Activated CD4-positive, alpha-beta T cell treated with anti-CD3 and anti-CD28 coated beads, Interleukin-2, amount 10 ng/mL, durations not matched to agents 24 days and 14 days (primary cell): ENCODE measurements at regions not wholly inside any gene's neighbourhood (a gene's known extent, or its start where the extent isn't known, plus 50 kb on each side); places are given as distances from the start of the nearest gene placed in this dataset.

Experiments
- DNase-seq: peaks from one replicate; pipeline ENCODE4 v3.0.0; 2022
- H3K27ac Mint-ChIP-seq: one replicate; pipeline ENCODE4 v1.8.0; 2022; ENCODE audit warnings: mild to moderate bottlenecking, mixed read lengths
- H3K27me3 Mint-ChIP-seq: one replicate; pipeline ENCODE4 v1.8.0; 2022; ENCODE audit warnings: mixed read lengths
- H3K36me3 Mint-ChIP-seq: one replicate; pipeline ENCODE4 v1.8.0; 2022; ENCODE audit warnings: low read depth, mild to moderate bottlenecking, mixed read lengths
- H3K4me1 Mint-ChIP-seq: one replicate; pipeline ENCODE4 v1.8.0; 2021; ENCODE audit warnings: mixed read lengths
- H3K4me3 Mint-ChIP-seq: one replicate; pipeline ENCODE4 v1.8.0; 2022; ENCODE audit warnings: mild to moderate bottlenecking, moderate library complexity, mixed read lengths
- H3K9me3 Mint-ChIP-seq: one replicate; pipeline ENCODE4 v1.8.0; 2021; ENCODE audit warnings: mixed read lengths
- intact Hi-C: fragments of 100-400 bp; cut with micrococcal nuclease; formaldehyde crosslinking; loops from one replicate; pipeline ENCODE4 v1.15.1; 2023

DNA sequence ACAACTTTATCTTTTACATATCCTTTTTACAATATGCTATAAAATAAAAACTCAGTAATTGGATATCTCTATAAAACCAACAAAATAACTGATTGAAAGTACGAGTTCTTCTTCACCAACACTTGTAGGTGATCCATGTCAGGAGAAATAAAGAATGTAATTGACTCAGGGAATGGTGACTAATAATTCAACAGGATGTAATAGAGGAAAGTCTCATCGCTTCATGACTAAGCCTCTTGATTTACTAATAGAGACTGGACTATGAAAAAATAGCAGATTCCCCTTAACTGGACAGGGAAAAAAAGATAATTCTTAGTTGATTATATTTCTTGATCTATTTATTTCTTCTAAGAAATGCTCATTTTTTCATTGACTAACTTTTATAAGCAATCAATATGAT is 507.7 kb upstream of the PTGER4 start:
- Mint-ChIP-seq H3K27ac (no peak overlapping the region), H3K9me3 (peaks cover 16% of the 10 kb centered on the region), H3K27me3 (no peaks in the 10 kb centered on the region), H3K4me3 (no peak overlapping the region), H3K4me1 (no peaks in the 10 kb centered on the region), H3K36me3 (no peaks in the 10 kb centered on the region)
- DNase-seq = no peak
- intact Hi-C loops = loop anchor here (5.0 kb wide), 1 partner anchor 50 kb away; no protein-coding TSS in a partner anchor

GRCh38 chr5:40167283-40167682 is 512.4 kb upstream of the PTGER4 start:
- H3K4me1 Mint-ChIP-seq = peaks cover 5% of the 10 kb centered on the region
- H3K27ac Mint-ChIP-seq = no peak overlapping the region
- H3K27me3 Mint-ChIP-seq = no peaks in the 10 kb centered on the region
- peaks cover 4% of the 10 kb centered on the region for H3K9me3 Mint-ChIP-seq
- intact Hi-C loops = loop anchor here (5.0 kb wide), 2 partner anchors 570 to 710 kb away; no protein-coding TSS in a partner anchor
- no peaks in the 10 kb centered on the region for H3K36me3 Mint-ChIP-seq
- no peak overlapping the region for H3K4me3 Mint-ChIP-seq
- no peak for DNase-seq

DNA sequence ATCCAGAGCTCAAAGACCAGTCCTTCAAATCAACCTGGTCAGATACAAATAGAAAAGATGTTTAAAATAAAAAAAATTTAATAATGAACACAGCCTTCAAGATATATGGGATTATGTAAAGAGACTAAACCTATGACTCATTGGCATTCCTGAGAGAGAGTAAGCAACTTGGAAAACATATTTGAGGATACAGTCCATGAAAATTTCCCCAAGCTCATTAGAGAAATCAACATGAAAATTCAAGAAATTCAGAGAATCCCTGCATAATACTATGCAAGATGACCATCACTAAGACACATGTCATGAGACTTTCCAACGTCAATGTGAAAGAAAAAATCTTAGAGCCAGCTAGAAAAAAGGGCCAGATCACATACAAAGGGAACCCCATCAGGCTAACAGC is 512.9 kb upstream of the PTGER4 start:
- Mint-ChIP-seq H3K9me3 (peaks cover 4% of the 10 kb centered on the region), H3K36me3 (no peaks in the 10 kb centered on the region), H3K27me3 (no peaks in the 10 kb centered on the region), H3K4me3 (no peak overlapping the region), H3K27ac (no peak overlapping the region), H3K4me1 (peaks cover 5% of the 10 kb centered on the region)
- no peak for DNase-seq
- intact Hi-C loops = loop anchor here (1.0 to 5.0 kb wide), 3 partner anchors 521 to 710 kb away; no protein-coding TSS in a partner anchor

DNA sequence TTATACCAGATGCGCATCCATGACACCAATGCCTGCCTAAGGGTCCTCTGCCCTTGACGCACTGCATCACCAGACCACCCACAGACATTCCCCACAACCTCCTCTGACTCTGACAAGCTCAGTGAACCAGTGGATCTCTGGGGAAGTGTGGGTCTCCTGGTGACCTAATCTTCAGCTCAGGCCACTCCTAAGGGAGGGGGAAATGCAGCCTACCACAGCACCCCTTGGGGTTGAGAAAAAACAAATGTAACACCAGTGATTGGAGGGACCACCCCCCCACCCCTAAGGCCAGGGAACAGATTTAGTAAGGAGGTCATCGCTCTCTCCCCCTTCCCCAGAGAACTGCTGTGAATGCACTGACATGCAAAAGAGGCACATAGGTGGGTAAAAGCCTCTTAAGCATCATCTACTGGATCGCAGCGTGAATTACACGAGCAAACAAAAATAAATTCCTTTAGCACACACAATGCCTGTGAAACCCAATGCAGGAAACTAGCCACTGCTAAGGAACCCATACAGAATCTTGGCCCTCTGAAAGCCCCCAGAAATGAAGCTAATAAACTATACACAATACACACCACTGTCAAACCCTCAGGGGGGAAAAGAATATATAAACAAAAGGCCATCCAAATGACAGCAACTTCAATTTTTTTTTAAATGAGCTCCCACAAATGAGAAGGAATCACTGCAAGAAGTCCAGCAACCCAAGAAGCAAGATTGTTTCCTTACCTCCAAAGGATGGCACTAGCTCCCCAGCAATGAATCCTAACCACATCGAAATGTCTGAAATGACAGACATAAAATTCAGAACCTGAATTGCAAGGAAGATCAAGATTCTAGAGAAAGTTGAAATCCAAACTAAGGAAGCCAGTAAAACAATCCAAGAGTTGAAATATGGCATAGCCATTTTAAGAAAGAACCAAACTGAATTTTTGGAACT is 513.7 kb upstream of the PTGER4 start:
- H3K27me3 Mint-ChIP-seq = no peaks in the 10 kb centered on the region
- peak; percentile 63 for DNase-seq
- no peaks in the 10 kb centered on the region for H3K36me3 Mint-ChIP-seq
- H3K27ac Mint-ChIP-seq = no peak overlapping the region
- peaks cover 5% of the 10 kb centered on the region for H3K4me1 Mint-ChIP-seq
- intact Hi-C loops = loop anchor here (1.0 to 5.0 kb wide), 3 partner anchors 522 to 711 kb away; no protein-coding TSS in a partner anchor
- H3K4me3 Mint-ChIP-seq = no peak overlapping the region
- H3K9me3 Mint-ChIP-seq = peaks cover 4% of the 10 kb centered on the region

- H3K4me1 Mint-ChIP-seq = peaks cover 5% of the 10 kb centered on the region
- no peaks in the 10 kb centered on the region for H3K27me3 Mint-ChIP-seq
- H3K36me3 Mint-ChIP-seq = no peaks in the 10 kb centered on the region
- intact Hi-C loops = loop anchor here (5.0 kb wide), 2 partner anchors 572 to 712 kb away; no protein-coding TSS in a partner anchor
- H3K27ac Mint-ChIP-seq = no peak overlapping the region
- no peaks in the 10 kb centered on the region for H3K9me3 Mint-ChIP-seq
- no peak for DNase-seq
- no peak overlapping the region for H3K4me3 Mint-ChIP-seq
These were observed 514.5 kb upstream of the PTGER4 start for GRCh38 chr5:40165106-40165788.

GRCh38 chr5:40160435-40160834 is 519.3 kb upstream of the PTGER4 start:
- H3K27me3 Mint-ChIP-seq = no peaks in the 10 kb centered on the region
- no peaks in the 10 kb centered on the region for H3K9me3 Mint-ChIP-seq
- H3K36me3 Mint-ChIP-seq = no peaks in the 10 kb centered on the region
- DNase-seq = no peak
- no peak overlapping the region for H3K27ac Mint-ChIP-seq
- intact Hi-C loops = no loop called here
- H3K4me3 Mint-ChIP-seq = no peak overlapping the region
- no peaks in the 10 kb centered on the region for H3K4me1 Mint-ChIP-seq

DNA sequence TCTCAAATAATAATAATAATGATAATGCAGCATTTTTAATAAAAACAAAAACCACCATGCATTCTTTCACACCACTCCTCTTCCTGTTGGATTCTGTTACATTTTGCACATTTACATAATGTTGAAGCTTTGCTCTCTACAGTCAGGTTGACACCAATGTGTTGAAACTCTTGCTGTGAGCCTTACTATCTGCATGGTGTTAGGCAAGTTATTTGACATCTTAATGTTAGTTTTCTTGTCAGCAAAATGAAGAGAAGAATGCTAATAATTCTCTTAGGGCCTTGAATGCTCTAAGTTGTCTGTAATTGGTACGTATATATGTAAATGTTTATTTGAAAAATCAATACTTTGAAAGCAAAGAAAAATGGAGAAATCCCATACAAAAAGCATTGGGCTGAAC is 525.5 kb upstream of the PTGER4 start:
- H3K27ac Mint-ChIP-seq = no peak overlapping the region
- H3K4me3 Mint-ChIP-seq = no peak overlapping the region
- DNase-seq = no peak
- intact Hi-C loops = no loop called here
- peaks cover 1% of the 10 kb centered on the region for H3K27me3 Mint-ChIP-seq
- peaks cover 6% of the 10 kb centered on the region for H3K9me3 Mint-ChIP-seq
- H3K36me3 Mint-ChIP-seq = no peaks in the 10 kb centered on the region
- H3K4me1 Mint-ChIP-seq = peaks cover 2% of the 10 kb centered on the region

DNA sequence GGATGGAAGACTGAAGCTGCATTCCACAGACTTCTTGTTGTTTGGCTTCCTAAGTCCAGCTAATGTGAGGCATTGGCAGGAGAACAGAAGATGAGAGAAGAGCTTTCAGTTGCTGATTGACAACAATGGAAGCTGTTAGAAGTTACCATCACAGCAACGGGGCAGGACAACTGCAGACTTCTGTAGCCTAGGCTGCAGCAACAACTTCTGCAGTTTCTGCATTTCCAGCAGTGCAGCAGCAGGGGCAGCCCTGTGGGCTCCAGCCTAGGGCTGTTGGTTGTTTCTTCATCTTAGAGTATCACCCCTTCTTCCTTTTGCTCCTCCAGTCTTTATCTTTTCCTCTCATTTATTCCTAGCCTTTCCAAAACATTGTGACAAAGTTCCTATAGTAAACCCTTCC is 528.8 kb upstream of the PTGER4 start:
- Mint-ChIP-seq H3K27me3 (peaks cover 1% of the 10 kb centered on the region), H3K4me3 (no peak overlapping the region), H3K27ac (no peak overlapping the region), H3K9me3 (peaks cover 6% of the 10 kb centered on the region), H3K4me1 (peaks cover 2% of the 10 kb centered on the region), H3K36me3 (no peaks in the 10 kb centered on the region)
- intact Hi-C loops = no loop called here
- DNase-seq = peak; percentile 54

GRCh38 chr5:40141896-40142295 is 537.8 kb upstream of the PTGER4 start:
- Mint-ChIP-seq H3K27me3 (no peaks in the 10 kb centered on the region), H3K27ac (no peak overlapping the region), H3K4me3 (no peak overlapping the region), H3K36me3 (no peaks in the 10 kb centered on the region), H3K9me3 (peaks cover 4% of the 10 kb centered on the region), H3K4me1 (peaks cover 4% of the 10 kb centered on the region)
- intact Hi-C loops = no loop called here
- no peak for DNase-seq

- H3K27ac Mint-ChIP-seq = no peak overlapping the region
- peaks cover 4% of the 10 kb centered on the region for H3K4me1 Mint-ChIP-seq
- H3K4me3 Mint-ChIP-seq = no peak overlapping the region
- no peaks in the 10 kb centered on the region for H3K27me3 Mint-ChIP-seq
- intact Hi-C loops = no loop called here
- DNase-seq = no peak
- H3K36me3 Mint-ChIP-seq = no peaks in the 10 kb centered on the region
- peaks cover 4% of the 10 kb centered on the region for H3K9me3 Mint-ChIP-seq
These were observed 538.3 kb upstream of the PTGER4 start for GRCh38 chr5:40141418-40141817.

DNA sequence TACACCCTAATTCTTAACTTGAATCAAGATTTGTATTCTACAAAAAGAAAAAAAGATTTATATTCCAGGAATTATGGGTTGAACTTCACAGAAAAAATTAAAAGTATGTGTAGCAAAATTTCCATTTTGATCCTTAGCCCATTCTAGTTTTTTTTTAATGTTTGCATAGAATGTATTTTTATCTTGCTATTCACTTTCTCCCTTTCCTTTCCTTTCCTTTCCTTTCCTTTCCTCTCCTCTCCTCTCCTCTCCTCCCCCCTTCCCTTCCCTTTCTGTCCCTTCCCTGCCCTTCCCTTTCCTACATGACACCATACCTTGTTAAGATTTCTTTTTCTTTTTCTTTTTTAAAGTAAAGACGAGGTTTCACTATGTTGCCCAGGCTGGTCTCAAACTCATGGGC is 542.5 kb upstream of the PTGER4 start:
- Mint-ChIP-seq H3K4me1 (peaks cover under 1% of the 10 kb centered on the region), H3K27me3 (no peaks in the 10 kb centered on the region), H3K36me3 (no peaks in the 10 kb centered on the region), H3K9me3 (peaks cover 6% of the 10 kb centered on the region), H3K4me3 (no peak overlapping the region), H3K27ac (no peak overlapping the region)
- intact Hi-C loops = no loop called here
- no peak for DNase-seq

- intact Hi-C loops = no loop called here
- Mint-ChIP-seq H3K36me3 (no peaks in the 10 kb centered on the region), H3K27me3 (no peaks in the 10 kb centered on the region), H3K27ac (no peak overlapping the region), H3K4me3 (no peak overlapping the region), H3K9me3 (peaks cover 14% of the 10 kb centered on the region), H3K4me1 (no peaks in the 10 kb centered on the region)
- DNase-seq = no peak
These were observed 544.7 kb upstream of the PTGER4 start for GRCh38 chr5:40134883-40135520.

GRCh38 chr5:40124367-40124766 is 555.3 kb upstream of the PTGER4 start:
- H3K36me3 Mint-ChIP-seq = peaks cover 5% of the 10 kb centered on the region
- peaks cover 10% of the 10 kb centered on the region for H3K4me1 Mint-ChIP-seq
- H3K27ac Mint-ChIP-seq = no peak overlapping the region
- no peaks in the 10 kb centered on the region for H3K27me3 Mint-ChIP-seq
- DNase-seq = no peak
- no peak overlapping the region for H3K4me3 Mint-ChIP-seq
- intact Hi-C loops = no loop called here
- H3K9me3 Mint-ChIP-seq = peaks cover 30% of the 10 kb centered on the region

GRCh38 chr5:40121236-40121635 is 558.5 kb upstream of the PTGER4 start:
- Mint-ChIP-seq H3K9me3 (peaks cover 25% of the 10 kb centered on the region), H3K4me1 (no peaks in the 10 kb centered on the region), H3K27ac (no peak overlapping the region), H3K4me3 (no peak overlapping the region), H3K27me3 (no peaks in the 10 kb centered on the region), H3K36me3 (peaks cover 1% of the 10 kb centered on the region)
- no peak for DNase-seq
- intact Hi-C loops = no loop called here
